ENCODE measurements at regions not wholly inside any gene's neighbourhood (a gene's known extent, or its start where the extent isn't known, plus 50 kb on each side); places are given as distances from the start of the nearest gene placed in this dataset.

DNA sequence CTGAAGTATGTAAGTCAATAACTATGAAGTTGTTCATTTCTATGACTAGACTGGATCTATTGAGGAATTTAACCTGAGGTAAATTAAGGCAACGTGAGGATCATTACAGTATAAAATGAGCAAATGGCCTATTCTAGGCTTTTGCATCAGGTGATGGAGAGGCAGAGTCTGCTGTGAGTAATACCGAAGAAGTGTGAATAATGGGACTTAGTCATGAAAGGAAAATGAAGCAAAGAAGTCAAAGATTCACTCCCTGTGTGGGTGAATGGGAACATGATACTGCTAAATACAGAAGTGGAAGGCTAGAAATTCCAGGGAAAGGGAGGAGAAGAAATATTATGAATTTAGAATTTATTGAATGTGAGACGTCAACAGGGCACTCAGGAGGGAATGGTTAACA is 774.1 kb downstream of the LIG4 start:
- TF ChIP-seq, protein P1, sequence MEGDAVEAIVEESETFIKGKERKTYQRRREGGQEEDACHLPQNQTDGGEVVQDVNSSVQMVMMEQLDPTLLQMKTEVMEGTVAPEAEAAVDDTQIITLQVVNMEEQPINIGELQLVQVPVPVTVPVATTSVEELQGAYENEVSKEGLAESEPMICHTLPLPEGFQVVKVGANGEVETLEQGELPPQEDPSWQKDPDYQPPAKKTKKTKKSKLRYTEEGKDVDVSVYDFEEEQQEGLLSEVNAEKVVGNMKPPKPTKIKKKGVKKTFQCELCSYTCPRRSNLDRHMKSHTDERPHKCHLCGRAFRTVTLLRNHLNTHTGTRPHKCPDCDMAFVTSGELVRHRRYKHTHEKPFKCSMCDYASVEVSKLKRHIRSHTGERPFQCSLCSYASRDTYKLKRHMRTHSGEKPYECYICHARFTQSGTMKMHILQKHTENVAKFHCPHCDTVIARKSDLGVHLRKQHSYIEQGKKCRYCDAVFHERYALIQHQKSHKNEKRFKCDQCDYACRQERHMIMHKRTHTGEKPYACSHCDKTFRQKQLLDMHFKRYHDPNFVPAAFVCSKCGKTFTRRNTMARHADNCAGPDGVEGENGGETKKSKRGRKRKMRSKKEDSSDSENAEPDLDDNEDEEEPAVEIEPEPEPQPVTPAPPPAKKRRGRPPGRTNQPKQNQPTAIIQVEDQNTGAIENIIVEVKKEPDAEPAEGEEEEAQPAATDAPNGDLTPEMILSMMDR (IDR thresholded peaks at IDR 0.05; ENCODE audit: extremely low read depth in 1 of 2, insufficient read depth in 1 of 2, low read depth in 1 of 2, low read length in 2 of 2) = no peak
- TF ChIP-seq FOS (IDR thresholded peaks at IDR 0.05; ENCODE audit: borderline replicate concordance, insufficient read depth, low read length) (peak; percentile 20), POLR2A (IDR thresholded peaks at IDR 0.05; ENCODE audit: low read depth, low read length) (no peak), JUN (IDR thresholded peaks at IDR 0.05; ENCODE audit: borderline replicate concordance, insufficient read depth, insufficient read length, low read depth) (no peak)
